Trophoblast cell (in vitro differentiated cells and primary cell): ENCODE measurements at regions not wholly inside any gene's neighbourhood (a gene's known extent, or its start where the extent isn't known, plus 50 kb on each side); places are given as distances from the start of the nearest gene placed in this dataset.

Experiments
- DNase-seq, 2 donors: peaks; one replicate each; pipeline ENCODE4 v3.0.0-alpha.2; 2016
- H2AFZ ChIP-seq: 2 replicates; pipeline ENCODE4 v1.6.1; 2013; ENCODE audit warnings: low read length, moderate library complexity, mild to moderate bottlenecking; ENCODE audit not compliant: insufficient read depth, poor library complexity
- H2AK5ac ChIP-seq: 2 replicates; pipeline ENCODE4 v1.6.1; 2013; ENCODE audit warnings: mild to moderate bottlenecking, low read length
- H2BK120ac ChIP-seq: 2 replicates; pipeline ENCODE4 v1.6.1; 2013; ENCODE audit warnings: low read length, mild to moderate bottlenecking, moderate library complexity; ENCODE audit not compliant: insufficient read depth, poor library complexity
- H2BK12ac ChIP-seq: 2 replicates; pipeline ENCODE4 v1.6.1; 2013; ENCODE audit warnings: mild to moderate bottlenecking, low read length, moderate library complexity
- H2BK5ac ChIP-seq: 2 replicates; pipeline ENCODE4 v1.6.1; 2013; ENCODE audit warnings: low read length, low read depth, moderate library complexity, mild to moderate bottlenecking; ENCODE audit not compliant: poor library complexity
- H3K14ac ChIP-seq: 2 replicates; pipeline ENCODE4 v1.6.1; 2013; ENCODE audit warnings: mild to moderate bottlenecking, low read length
- H3K18ac ChIP-seq: 2 replicates; pipeline ENCODE4 v1.6.1; 2013; ENCODE audit warnings: mild to moderate bottlenecking, low read length
- H3K23ac ChIP-seq: 2 replicates; pipeline ENCODE4 v1.6.1; 2013; ENCODE audit warnings: low read length
- H3K27ac ChIP-seq: 2 replicates; pipeline ENCODE4 v1.5.1; 2013; ENCODE audit warnings: low read depth, mild to moderate bottlenecking, inconsistent platforms, low read length, moderate library complexity
- H3K27me3 ChIP-seq: 2 replicates; pipeline ENCODE4 v1.6.1; 2013; ENCODE audit warnings: inconsistent platforms, mild to moderate bottlenecking, low read length, moderate library complexity; ENCODE audit not compliant: insufficient read depth
- H3K36me3 ChIP-seq, 2 experiments: 1 replicate in 1 of 2; 2 replicates in 1 of 2; pipeline ENCODE4 v1.6.1; 2013; ENCODE audit warnings: low read length in 2 of 2, mild to moderate bottlenecking in 2 of 2, moderate library complexity in 1 of 2; ENCODE audit not compliant: insufficient read depth in 2 of 2, control insufficient read depth in 1 of 2
- H3K4ac ChIP-seq: 2 replicates; pipeline ENCODE4 v1.6.1; 2013; ENCODE audit warnings: low read depth, mild to moderate bottlenecking, low read length, moderate library complexity
- H3K4me1 ChIP-seq, 2 experiments: 1 replicate in 1 of 2; 2 replicates in 1 of 2; pipeline ENCODE4 v1.6.1; 2013; ENCODE audit warnings: low read length in 2 of 2, mild to moderate bottlenecking in 2 of 2, moderate library complexity in 1 of 2; ENCODE audit not compliant: insufficient read depth in 2 of 2, control insufficient read depth in 1 of 2
- H3K4me2 ChIP-seq: 2 replicates; pipeline ENCODE4 v1.6.1; 2013; ENCODE audit warnings: inconsistent platforms, mild to moderate bottlenecking, low read length, moderate library complexity
- H3K4me3 ChIP-seq: 2 replicates; pipeline ENCODE4 v1.5.1; 2013; ENCODE audit warnings: mild to moderate bottlenecking, low read depth, low read length, inconsistent platforms
- H3K79me1 ChIP-seq: one replicate; pipeline ENCODE4 v1.6.1; 2013; ENCODE audit warnings: low read length
- H3K79me2 ChIP-seq: 2 replicates; pipeline ENCODE4 v1.6.1; 2013; ENCODE audit warnings: low read length, mild to moderate bottlenecking; ENCODE audit not compliant: control insufficient read depth, insufficient read depth, poor library complexity
- H3K9ac ChIP-seq: 2 replicates; pipeline ENCODE4 v1.6.1; 2013; ENCODE audit warnings: mild to moderate bottlenecking, low read length
- H3K9me3 ChIP-seq: 2 replicates; pipeline ENCODE4 v1.6.1; 2013; ENCODE audit warnings: low read depth, mild to moderate bottlenecking, control low read depth, inconsistent platforms, low read length; ENCODE audit not compliant: insufficient read depth
- H4K12ac ChIP-seq: 2 replicates; pipeline ENCODE4 v1.6.1; 2013; ENCODE audit warnings: low read depth, mild to moderate bottlenecking, low read length, moderate library complexity
- H4K8ac ChIP-seq: 2 replicates; pipeline ENCODE4 v1.6.1; 2013; ENCODE audit warnings: low read depth, mild to moderate bottlenecking, low read length, moderate library complexity
- H4K91ac ChIP-seq: one replicate; pipeline ENCODE4 v1.6.1; 2013; ENCODE audit warnings: low read depth, mild to moderate bottlenecking, low read length, moderate library complexity
- WGBS: extraction: QIAGEN DNeasy Blood & Tissue Kit; methylation state at CpG from one replicate; pipeline ENCODE4 v1.1.7; 2013; ENCODE audit warnings: missing lambda C conversion rate; ENCODE audit not compliant: insufficient read length, insufficient coverage; ENCODE audit errors: extremely low coverage; 5-methylcytosine and 5-hydroxymethylcytosine counted together

DNA sequence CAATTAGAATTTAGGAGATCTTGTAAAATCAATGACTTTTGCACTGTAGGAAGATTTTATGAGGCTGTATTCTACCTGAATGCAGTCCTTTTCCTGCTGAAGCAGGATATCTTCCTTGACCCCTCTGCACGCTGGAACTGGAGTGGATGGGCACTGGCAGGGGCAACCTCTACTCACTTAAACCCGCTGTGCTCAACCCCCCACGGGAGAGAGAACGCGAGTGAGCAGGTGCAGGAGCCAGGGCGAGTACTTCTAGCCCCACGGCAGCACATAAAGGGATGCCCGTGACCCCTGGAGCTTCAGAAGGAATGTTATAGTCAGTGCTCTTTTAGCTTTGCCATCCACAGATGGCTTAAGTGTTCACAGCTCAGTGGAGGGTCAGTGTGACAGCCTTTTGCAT, 1144.8 kb downstream of the EPHA7 start:
- no peak overlapping the region for H3K14ac ChIP-seq
- no CpG with 5 or more reads among the region's 8 CpGs for WGBS
- H2BK120ac ChIP-seq: no peak overlapping the region
- no peaks in the 10 kb centered on the region for H3K79me1 ChIP-seq
- no peak overlapping the region for H2AK5ac ChIP-seq
- DNase-seq: no peak
- H2BK12ac ChIP-seq: no peak overlapping the region
- no peak overlapping the region for H3K18ac ChIP-seq
- H3K4me2 ChIP-seq: no peak overlapping the region
- no peak overlapping the region for H3K9ac ChIP-seq
- no peaks in the 10 kb centered on the region for H3K27me3 ChIP-seq
- H2AFZ ChIP-seq: no peak overlapping the region
- no peak overlapping the region for H4K91ac ChIP-seq
- H3K36me3 ChIP-seq: no peaks in the 10 kb centered on the region
- H3K9me3 ChIP-seq: no peaks in the 10 kb centered on the region
- no peak overlapping the region for H3K23ac ChIP-seq
- H3K4me3 ChIP-seq: no peak overlapping the region
- no peak overlapping the region for H3K27ac ChIP-seq
- H4K8ac ChIP-seq: no peak overlapping the region
- H3K79me2 ChIP-seq: no peaks in the 10 kb centered on the region
- H4K12ac ChIP-seq: no peak overlapping the region
- H3K4ac ChIP-seq: no peak overlapping the region
- H3K4me1 ChIP-seq: no peaks in the 10 kb centered on the region
- no peak overlapping the region for H2BK5ac ChIP-seq

DNA sequence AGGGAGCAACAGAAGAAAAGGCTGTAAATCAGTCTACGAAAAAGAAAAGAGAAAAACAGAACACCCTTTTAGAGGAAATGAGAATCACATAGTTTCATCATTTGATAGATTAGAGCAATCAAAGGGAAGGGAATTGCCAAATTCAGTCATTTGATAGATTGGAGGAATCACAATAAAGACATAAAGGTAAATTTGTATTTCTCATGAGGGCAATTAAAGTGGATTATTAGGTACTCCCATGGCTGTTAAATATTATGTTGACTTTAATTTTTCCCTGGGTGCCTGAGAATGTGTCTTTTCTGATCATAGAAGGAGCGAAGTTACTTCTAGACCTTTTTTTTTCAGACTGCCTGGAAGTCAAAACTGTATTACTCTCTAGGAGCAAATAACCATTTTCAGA, 1145.7 kb downstream of the EPHA7 start:
- Histone ChIP-seq H3K27me3 (no peaks in the 10 kb centered on the region), H2AFZ (no peak overlapping the region), H3K4me3 (no peak overlapping the region), H4K91ac (no peak overlapping the region), H2BK120ac (no peak overlapping the region), H3K27ac (no peak overlapping the region), H3K9ac (no peak overlapping the region), H3K23ac (no peak overlapping the region), H3K79me1 (no peaks in the 10 kb centered on the region), H3K18ac (no peak overlapping the region), H3K4ac (no peak overlapping the region), H2AK5ac (no peak overlapping the region), H3K9me3 (no peaks in the 10 kb centered on the region), H3K4me2 (no peak overlapping the region), H2BK12ac (no peak overlapping the region), H3K36me3 (no peaks in the 10 kb centered on the region), H3K4me1 (no peaks in the 10 kb centered on the region), H4K8ac (no peak overlapping the region), H3K79me2 (no peaks in the 10 kb centered on the region), H4K12ac (no peak overlapping the region), H2BK5ac (no peak overlapping the region), H3K14ac (no peak overlapping the region)
- no peak for DNase-seq
- no CpG with 5 or more reads among the region's 2 CpGs for WGBS

DNA sequence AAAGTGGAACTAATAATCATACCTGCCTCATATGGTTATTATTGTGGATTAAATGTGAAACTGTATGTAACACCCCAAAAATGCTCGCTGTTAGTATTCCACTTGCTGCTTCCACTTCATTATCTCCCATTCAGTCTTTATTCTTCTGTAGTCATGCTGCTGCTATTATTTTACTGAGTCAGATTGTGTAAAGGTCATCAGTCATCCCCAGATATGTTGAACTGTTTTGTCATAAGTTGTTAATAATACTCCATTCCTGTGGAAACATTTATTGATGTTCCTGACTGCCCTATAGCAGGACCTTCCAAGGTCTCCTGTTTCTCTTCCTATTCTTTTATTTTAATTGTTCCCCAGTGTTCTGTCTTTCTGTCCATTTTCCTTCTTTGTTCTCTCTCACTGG, 1148.3 kb downstream of the EPHA7 start:
- Histone ChIP-seq H2AFZ (no peak overlapping the region), H3K4me3 (no peak overlapping the region), H3K4me1 (no peaks in the 10 kb centered on the region), H3K23ac (no peak overlapping the region), H3K27me3 (no peaks in the 10 kb centered on the region), H3K9me3 (no peaks in the 10 kb centered on the region), H3K27ac (no peak overlapping the region), H3K4ac (no peak overlapping the region), H3K36me3 (no peaks in the 10 kb centered on the region), H3K4me2 (no peak overlapping the region), H3K14ac (no peak overlapping the region), H3K9ac (no peak overlapping the region), H2AK5ac (no peak overlapping the region), H4K91ac (no peak overlapping the region), H3K79me1 (no peaks in the 10 kb centered on the region), H2BK120ac (no peak overlapping the region), H2BK12ac (no peak overlapping the region), H4K12ac (no peak overlapping the region), H4K8ac (no peak overlapping the region), H2BK5ac (no peak overlapping the region), H3K18ac (no peak overlapping the region), H3K79me2 (no peaks in the 10 kb centered on the region)
- no peak for DNase-seq
- WGBS: no CpG with 5 or more reads among the region's 1 CpG

DNA sequence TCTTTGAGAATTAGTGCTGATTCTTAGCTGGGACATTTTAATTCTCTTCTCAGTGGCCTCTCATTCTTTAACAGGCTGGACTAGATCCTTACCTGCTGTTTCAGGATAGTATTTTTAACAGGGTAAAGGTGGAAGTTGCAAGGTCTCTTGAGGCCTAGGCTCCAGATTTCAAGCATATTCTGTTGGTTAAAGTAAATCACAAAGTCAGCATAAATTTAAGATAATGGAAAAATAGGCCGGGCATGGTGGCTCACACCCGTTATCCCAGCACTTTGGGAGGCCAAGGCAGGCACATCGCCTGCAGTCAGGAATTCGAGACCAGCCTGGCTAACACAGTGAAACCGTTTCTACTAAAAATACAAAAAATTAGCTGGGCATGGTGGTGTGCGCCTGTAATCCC, 1149.0 kb downstream of the EPHA7 start:
- no peak overlapping the region for H2BK120ac ChIP-seq
- no peak overlapping the region for H4K8ac ChIP-seq
- H3K23ac ChIP-seq: no peak overlapping the region
- H3K4me1 ChIP-seq: no peaks in the 10 kb centered on the region
- no peaks in the 10 kb centered on the region for H3K27me3 ChIP-seq
- H4K91ac ChIP-seq: no peak overlapping the region
- no peaks in the 10 kb centered on the region for H3K36me3 ChIP-seq
- no peak overlapping the region for H2BK12ac ChIP-seq
- no CpG with 5 or more reads among the region's 6 CpGs for WGBS
- H3K4me2 ChIP-seq: no peak overlapping the region
- no peak overlapping the region for H2AFZ ChIP-seq
- H3K14ac ChIP-seq: no peak overlapping the region
- H3K9me3 ChIP-seq: no peaks in the 10 kb centered on the region
- H3K4ac ChIP-seq: no peak overlapping the region
- H4K12ac ChIP-seq: no peak overlapping the region
- no peaks in the 10 kb centered on the region for H3K79me2 ChIP-seq
- no peaks in the 10 kb centered on the region for H3K79me1 ChIP-seq
- H3K9ac ChIP-seq: no peak overlapping the region
- H3K4me3 ChIP-seq: no peak overlapping the region
- no peak overlapping the region for H3K27ac ChIP-seq
- no peak for DNase-seq
- no peak overlapping the region for H2AK5ac ChIP-seq
- H2BK5ac ChIP-seq: no peak overlapping the region
- H3K18ac ChIP-seq: no peak overlapping the region
